Stimulated activated CD4-positive, alpha-beta T cell treated with anti-CD3 and anti-CD28 coated beads, Interleukin-1b, Interleukin-23, amount 100 ng/mL, for 4 hours (primary cell): ENCODE measurements at regions not wholly inside any gene's neighbourhood (a gene's known extent, or its start where the extent isn't known, plus 50 kb on each side); places are given as distances from the start of the nearest gene placed in this dataset.
"Not testable (repeated sequence)": the region's sequence is repeated elsewhere in the genome, so short reads cannot be mapped to it uniquely, and the experiment has no call there.

Experiments
- DNase-seq, 2 donors: peaks; one replicate each; pipeline ENCODE4 v3.0.0-alpha.2; 2020; ENCODE audit warnings: low read depth in 2 of 2

DNA sequence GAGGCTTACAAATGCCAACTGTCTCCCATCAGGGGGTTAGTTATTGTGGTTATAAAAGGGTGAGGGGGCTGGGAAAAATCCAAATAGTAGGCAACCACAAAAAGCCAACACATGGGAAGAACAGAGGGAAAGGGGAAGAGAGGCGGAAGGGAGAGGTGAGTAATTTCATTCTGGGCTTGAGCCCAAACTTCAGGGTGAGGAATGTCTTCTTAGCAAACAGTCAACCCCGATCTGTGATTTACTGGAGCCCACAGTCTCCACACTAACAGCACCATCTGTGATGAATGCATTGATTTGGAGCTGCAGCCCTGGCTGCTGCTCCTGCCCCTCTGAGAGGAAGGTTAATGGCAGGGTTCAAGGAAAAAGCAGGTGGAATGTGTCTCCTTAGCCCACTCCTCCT is 162.2 kb upstream of the GPR101 start:
- DNase-seq, result no peak

- DNase-seq, result no peak
These were observed 161.5 kb upstream of the GPR101 start for GRCh38 chrX:137195296-137195695.

DNA sequence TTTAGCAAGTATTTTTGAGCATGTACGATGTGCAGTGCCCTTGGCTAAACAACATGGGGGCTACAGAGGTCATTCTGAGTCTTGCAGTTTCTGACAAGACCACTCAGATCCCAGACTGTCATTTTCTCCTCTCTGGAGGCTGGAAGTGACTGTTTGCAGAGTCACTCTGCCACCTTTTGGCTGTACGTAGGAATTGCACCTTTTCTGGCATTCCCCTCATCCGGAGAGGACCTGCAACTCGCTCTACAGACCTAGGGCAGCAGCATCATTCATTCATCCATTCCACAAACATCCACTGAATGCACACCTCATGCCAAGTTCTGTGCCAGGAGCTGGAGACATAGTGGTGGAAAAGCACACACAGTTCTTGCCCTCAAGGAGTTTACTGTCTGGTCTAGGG is 160.4 kb upstream of the GPR101 start:
- peak in 1 of 2 donors; percentile 2 for DNase-seq

DNA sequence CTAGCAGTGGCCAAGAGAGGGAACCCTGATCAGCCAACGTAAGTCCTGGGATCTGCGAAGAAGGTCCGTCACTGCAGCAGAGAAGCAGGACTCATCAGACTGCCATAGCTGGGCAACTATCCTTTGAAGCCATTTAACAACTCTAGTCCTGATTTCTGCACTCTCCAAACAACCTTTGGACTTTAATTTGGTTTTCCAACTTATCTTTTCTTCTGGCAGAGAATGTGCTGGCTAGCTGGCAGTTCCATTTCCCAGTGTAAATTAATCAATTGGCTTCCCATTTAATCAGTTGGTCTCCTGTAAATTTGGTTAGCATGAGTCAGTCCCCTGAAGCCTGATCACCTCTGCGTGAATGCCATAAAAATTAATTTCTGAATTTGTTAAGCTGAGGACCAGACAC is 153.7 kb upstream of the GPR101 start:
- DNase-seq, result no peak

- no peak for DNase-seq
These were observed 144.6 kb upstream of the GPR101 start for GRCh38 chrX:137178392-137178791.

- no peak for DNase-seq
These were observed 138.6 kb upstream of the GPR101 start for GRCh38 chrX:137172317-137172948.

DNA sequence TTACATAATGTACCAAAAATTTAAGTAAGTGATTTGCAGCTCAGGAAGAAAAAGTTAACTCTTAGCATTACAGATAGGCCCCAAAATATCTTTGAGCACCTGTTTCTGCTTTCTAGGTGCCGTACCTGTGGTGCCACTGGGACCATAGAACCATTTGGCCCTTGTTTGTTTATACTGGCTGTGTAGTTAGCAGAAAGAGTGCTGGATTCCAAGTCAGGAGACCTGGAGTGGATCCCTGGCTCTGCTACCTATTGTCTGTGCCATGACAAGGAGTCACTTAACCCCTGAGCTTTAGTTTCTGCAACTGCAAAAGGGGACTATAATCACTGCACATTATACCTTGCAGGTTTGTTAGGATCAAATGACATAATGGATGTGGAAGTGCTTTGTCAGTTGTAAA is 137.8 kb upstream of the GPR101 start:
- DNase-seq, result no peak

DNA sequence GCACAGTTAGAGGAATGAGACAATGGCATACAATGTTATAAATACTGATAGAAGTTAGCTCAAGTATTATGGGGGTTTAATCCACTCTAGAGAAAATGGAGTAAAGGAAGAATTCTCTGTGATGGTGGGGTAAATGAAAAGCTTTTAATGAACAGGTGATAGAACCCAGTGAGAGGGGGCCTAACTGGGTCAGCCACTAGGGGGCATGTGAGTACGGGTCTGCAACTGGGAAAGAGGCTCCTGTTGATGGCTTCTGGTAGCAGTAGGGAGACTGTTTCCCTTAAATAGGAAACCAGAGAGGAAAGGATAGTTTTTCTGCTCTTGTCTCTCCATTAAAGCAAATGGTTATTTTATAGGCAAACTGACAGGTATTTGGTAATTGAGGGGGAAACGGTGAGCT is 132.8 kb upstream of the GPR101 start:
- no peak for DNase-seq

GRCh38 chrX:137164329-137164728 is 130.5 kb upstream of the GPR101 start:
- DNase-seq, result no peak

- DNase-seq, result no peak
These were observed 117.6 kb upstream of the GPR101 start for GRCh38 chrX:137151403-137151802.

GRCh38 chrX:137143864-137144263 is 110.1 kb upstream of the GPR101 start:
- no peak for DNase-seq

DNA sequence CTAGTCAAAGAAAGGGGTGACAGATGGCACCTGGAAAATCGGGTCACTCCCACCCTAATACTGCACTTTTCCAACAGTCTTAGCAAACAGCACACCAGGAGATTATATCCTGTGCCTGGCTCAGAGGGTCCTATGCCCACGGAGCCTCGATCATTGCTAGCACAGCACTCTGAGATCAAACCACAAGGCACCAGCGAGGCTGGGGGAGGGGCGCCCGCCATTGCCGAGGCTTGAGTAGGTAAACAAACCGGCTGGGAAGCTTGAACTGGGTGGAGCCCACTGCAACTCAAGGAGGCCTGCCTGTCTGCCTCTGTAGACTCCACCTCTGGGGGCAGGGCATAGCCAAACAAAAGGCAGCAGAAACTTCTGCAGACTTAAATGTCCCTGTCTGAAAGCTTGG is 88.9 kb upstream of the GPR101 start:
- not testable (repeated sequence) for DNase-seq

- no peak for DNase-seq
These were observed 85.3 kb upstream of the GPR101 start for GRCh38 chrX:137119049-137119448.

DNA sequence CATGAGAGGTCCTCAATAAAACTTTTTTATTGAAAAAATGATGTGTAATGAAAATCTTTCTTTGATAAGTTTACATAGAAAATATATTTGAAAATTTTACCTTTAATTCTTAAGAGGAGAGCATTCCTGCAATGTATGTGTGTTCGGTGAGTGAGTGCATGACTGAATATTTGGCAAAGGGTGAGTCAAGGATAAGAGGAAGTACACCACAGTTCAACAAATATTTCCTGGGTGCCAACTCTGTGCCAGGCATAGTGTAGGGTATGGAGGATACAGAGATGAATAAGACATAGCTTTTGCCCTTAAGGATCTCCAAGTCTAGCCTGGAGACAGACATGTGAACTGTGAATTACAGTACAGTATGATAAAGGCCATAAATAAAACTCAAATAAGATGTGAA is 84.7 kb upstream of the GPR101 start:
- DNase-seq, result no peak

DNA sequence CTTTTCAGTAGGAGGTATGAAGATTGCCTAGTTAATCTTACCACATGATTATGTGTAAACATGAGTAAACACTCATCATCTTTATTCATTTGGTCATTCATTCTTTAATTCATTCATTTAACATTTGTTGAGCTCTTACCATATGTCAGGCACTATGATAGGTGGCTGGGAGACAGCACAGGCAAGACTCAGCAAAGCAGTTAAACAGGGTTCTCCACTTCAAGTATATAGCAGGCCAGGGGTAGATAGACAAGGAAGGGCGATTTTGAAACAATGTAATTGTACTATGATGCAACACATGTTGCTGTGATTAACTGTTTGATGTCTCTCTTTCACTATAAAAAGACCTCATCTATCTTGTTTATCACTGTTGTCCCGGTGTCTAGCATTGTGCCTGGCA is 84.3 kb upstream of the GPR101 start:
- no peak for DNase-seq

GRCh38 chrX:137107877-137108276 is 74.1 kb upstream of the GPR101 start:
- DNase-seq, result not testable (repeated sequence)

GRCh38 chrX:137101273-137101990 is 67.6 kb upstream of the GPR101 start:
- no peak for DNase-seq
